HL-60 (cell line): ENCODE measurements at regions not wholly inside any gene's neighbourhood (a gene's known extent, or its start where the extent isn't known, plus 50 kb on each side); places are given as distances from the start of the nearest gene placed in this dataset.
"Not testable (repeated sequence)": the region's sequence is repeated elsewhere in the genome, so short reads cannot be mapped to it uniquely, and the experiment has no call there.

Experiments used
- DNase-seq, 2 experiments: peaks; one replicate each; pipeline ENCODE4 v3.0.0-alpha.2; 2010 to 2020; ENCODE audit warnings: low read depth in 1 of 2, low spot score in 1 of 2
- H3K27ac ChIP-seq: fragments of 250-450 bp; sonication (Bioruptor Pico); replicated peaks from 2 replicates; pipeline ENCODE4 v1.5.1; 2020; ENCODE audit warnings: mild to moderate bottlenecking, moderate library complexity
- H3K27me3 ChIP-seq: fragments of 250-450 bp; sonication (Bioruptor Pico); 2 replicates; pipeline ENCODE4 v1.5.1; 2021; ENCODE audit warnings: mild to moderate bottlenecking, moderate library complexity; ENCODE audit not compliant: insufficient read depth, poor library complexity, severe bottlenecking
- H3K4me3 ChIP-seq: replicated peaks from 2 replicates; pipeline ENCODE4 v1.5.1; 2011; ENCODE audit warnings: mild to moderate bottlenecking, control low read depth, low read length; ENCODE audit not compliant: insufficient read depth
- CTCF ChIP-seq: IDR thresholded peaks from one replicate; pipeline ENCODE4 v1.5.1; 2011; ENCODE audit warnings: low read length, control low read depth, inconsistent platforms; ENCODE audit not compliant: insufficient read depth
- GABPA ChIP-seq: IDR thresholded peaks from 2 replicates; pipeline ENCODE4 v1.6.1; 2012; ENCODE audit warnings: low read depth
- POLR2AphosphoS5 ChIP-seq: IDR thresholded peaks from 2 replicates; pipeline ENCODE4 v1.6.1; 2012; ENCODE audit warnings: low read depth
- SPI1 ChIP-seq: IDR thresholded peaks from 2 replicates; pipeline ENCODE4 v1.6.1; 2012; ENCODE audit warnings: low read depth, mild to moderate bottlenecking, borderline replicate concordance
- TF ChIP-seq, protein P1 (sequence below): IDR thresholded peaks from 2 replicates; pipeline ENCODE4 v1.6.1; 2012; ENCODE audit warnings: low read depth; ENCODE audit not compliant: insufficient replicate concordance

GRCh38 chr5:174895360-174895759 lies 171.0 kb downstream of the MSX2 start:
- H3K4me3 ChIP-seq = no peak overlapping the region
- no peak overlapping the region for H3K27ac ChIP-seq
- no peaks in the 10 kb centered on the region for H3K27me3 ChIP-seq
- TF ChIP-seq CTCF (no peak), GABPA (no peak), SPI1 (no peak), POLR2AphosphoS5 (no peak)
- TF ChIP-seq, protein P1, sequence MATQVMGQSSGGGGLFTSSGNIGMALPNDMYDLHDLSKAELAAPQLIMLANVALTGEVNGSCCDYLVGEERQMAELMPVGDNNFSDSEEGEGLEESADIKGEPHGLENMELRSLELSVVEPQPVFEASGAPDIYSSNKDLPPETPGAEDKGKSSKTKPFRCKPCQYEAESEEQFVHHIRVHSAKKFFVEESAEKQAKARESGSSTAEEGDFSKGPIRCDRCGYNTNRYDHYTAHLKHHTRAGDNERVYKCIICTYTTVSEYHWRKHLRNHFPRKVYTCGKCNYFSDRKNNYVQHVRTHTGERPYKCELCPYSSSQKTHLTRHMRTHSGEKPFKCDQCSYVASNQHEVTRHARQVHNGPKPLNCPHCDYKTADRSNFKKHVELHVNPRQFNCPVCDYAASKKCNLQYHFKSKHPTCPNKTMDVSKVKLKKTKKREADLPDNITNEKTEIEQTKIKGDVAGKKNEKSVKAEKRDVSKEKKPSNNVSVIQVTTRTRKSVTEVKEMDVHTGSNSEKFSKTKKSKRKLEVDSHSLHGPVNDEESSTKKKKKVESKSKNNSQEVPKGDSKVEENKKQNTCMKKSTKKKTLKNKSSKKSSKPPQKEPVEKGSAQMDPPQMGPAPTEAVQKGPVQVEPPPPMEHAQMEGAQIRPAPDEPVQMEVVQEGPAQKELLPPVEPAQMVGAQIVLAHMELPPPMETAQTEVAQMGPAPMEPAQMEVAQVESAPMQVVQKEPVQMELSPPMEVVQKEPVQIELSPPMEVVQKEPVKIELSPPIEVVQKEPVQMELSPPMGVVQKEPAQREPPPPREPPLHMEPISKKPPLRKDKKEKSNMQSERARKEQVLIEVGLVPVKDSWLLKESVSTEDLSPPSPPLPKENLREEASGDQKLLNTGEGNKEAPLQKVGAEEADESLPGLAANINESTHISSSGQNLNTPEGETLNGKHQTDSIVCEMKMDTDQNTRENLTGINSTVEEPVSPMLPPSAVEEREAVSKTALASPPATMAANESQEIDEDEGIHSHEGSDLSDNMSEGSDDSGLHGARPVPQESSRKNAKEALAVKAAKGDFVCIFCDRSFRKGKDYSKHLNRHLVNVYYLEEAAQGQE = no peak
- no peak for DNase-seq

DNA sequence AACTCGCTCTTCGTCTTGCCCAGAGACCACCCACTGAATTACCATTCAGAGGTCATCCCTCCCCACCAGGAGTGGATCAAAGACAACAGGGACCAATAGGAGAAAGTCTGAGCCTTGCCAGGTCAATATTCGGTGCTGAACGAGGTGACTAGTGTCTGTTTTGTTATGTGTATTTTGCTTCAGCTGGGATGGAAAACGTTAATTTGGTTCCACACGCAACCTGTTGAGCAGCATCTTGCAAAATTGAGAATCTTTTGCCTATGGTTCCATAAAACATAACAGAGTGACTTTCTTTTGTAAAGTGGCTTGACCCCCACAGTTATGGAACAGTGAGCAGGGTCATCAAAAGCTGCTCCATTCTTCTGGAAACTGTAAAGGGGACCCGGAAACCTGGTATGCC lies 168.4 kb downstream of the MSX2 start:
- no peak for DNase-seq
- Histone ChIP-seq H3K4me3 (no peak overlapping the region), H3K27ac (no peak overlapping the region), H3K27me3 (no peaks in the 10 kb centered on the region)
- no peak for TF ChIP-seq SPI1
- TF ChIP-seq GABPA = no peak
- no peak for TF ChIP-seq POLR2AphosphoS5
- TF ChIP-seq CTCF = no peak
- TF ChIP-seq, protein P1 = no peak

GRCh38 chr5:174880412-174881200 lies 156.2 kb downstream of the MSX2 start:
- H3K27me3 ChIP-seq, DNase-seq, H3K27ac ChIP-seq, H3K4me3 ChIP-seq: not testable (repeated sequence)

- no peak overlapping the region for H3K27ac ChIP-seq
- no peak overlapping the region for H3K4me3 ChIP-seq
- DNase-seq = no peak
Measured at GRCh38 chr5:174877987-174878386, 153.6 kb downstream of the MSX2 start.

More at GRCh38 chr5:174877987-174878386, 153.6 kb downstream of the MSX2 start:
- peaks cover 3% of the 10 kb centered on the region for H3K27me3 ChIP-seq
- TF ChIP-seq POLR2AphosphoS5 (no peak), CTCF (no peak), SPI1 (no peak), GABPA (no peak)
- TF ChIP-seq, protein P1 = no peak
